Stimulated activated CD8-positive, alpha-beta memory T cell treated with anti-CD3 and anti-CD28 coated beads, Interleukin-2, amount 100 ng/mL, for 48 hours (primary cell): ENCODE measurements at regions not wholly inside any gene's neighbourhood (a gene's known extent, or its start where the extent isn't known, plus 50 kb on each side); places are given as distances from the start of the nearest gene placed in this dataset.
"Not testable (repeated sequence)": the region's sequence is repeated elsewhere in the genome, so short reads cannot be mapped to it uniquely, and the experiment has no call there.

ENCODE experiments used
- DNase-seq, 2 donors: peaks; one replicate each; pipeline ENCODE4 v3.0.0-alpha.2; 2020; ENCODE audit warnings: low read depth in 2 of 2

DNA sequence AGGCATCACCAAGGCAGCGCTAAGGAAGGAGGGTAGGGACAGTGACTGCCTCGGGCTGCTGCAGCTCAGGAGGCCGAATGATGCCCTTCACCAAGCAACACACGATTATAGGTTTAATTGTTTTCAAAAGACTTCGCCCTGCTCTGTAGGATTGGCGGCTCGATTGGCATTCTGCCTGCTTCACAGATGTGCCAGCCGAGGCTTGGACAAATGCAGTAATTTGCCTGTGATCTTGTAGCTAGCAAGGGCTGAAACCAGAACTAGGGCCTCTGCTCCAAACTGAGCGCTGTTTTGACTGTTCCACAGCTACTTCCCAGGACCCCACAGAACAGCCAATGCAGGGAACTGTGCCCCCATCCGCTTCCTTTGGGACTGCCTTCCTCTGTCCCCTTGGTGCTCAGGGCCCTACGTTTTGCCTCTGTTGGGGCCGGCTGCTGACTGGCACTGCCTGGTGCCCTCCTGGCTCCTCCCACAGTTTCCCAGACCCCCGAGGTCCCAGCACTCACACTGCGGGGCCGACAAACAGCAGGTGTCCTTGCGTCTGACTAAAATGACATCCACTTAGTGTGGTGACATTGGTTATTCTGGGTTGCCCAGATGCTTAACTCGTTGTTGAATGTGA, 62.6 kb upstream of the EN2 start:
- no peak for DNase-seq

DNA sequence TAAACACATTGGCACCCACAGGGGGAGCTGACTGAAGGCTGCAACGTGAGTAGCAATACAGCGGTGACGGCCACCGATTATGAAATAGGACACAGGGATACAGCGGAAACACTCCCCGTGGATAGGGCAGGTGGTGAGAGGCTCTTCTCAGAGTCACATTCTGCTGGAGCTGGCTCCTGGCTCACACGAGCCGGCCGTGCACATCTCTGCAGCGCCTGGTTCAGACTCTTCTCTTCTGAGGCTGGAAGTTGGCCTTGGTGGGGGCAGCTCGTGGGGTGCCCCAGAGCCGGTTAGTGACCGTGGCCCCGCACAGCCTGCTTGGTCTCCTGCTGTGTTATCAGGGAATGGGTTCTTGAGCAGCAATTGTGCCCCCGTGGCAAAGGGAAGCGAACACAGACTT, 61.3 kb upstream of the EN2 start:
- DNase-seq: no peak

DNA sequence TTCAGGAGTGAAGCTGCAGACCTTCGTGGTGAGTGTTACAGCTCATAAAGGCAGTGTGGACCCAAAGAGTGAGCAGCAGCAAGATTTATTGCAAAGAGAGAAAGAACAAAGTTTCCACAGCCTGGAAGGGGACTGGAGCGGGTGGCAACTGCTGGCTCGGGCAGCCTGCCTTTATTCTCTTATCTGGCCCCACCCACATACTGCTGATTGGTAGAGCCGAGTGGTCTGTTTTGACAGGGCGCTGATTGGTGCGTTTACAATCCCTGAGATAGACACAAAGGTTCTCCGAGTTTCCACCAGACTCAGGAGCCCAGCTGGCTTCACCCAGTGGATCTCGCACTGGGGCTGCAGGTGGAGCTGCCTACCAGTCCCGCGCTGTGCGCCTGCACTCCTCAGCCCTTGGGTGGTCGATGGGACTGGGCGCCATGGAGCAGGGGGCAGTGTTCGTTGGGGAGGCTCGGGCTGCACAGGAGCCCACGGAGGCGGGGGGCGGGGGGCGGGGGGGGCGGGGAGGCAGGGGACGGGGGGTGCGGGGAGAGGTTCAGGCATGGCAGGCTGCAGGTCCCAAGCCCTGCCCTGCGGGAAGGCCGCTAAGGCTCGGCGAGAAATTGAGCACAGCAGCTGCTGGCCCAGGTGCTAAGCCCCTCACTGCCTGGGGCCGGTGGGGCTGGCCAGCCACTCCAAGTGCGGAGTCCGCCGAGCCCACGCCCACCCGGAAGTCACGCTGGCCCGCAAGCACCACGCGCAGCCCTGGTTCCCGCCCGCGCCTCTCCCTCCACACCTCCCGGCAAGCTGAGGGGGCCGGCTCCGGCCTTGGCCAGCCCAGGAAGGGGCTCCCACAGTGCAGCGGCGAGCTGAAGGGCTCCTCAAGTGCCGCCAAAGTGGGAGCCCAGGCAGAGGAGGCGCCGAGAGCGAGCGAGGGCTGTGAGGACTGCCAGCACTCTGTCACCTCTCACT, 59.9 kb upstream of the EN2 start:
- not testable (repeated sequence) for DNase-seq

DNA sequence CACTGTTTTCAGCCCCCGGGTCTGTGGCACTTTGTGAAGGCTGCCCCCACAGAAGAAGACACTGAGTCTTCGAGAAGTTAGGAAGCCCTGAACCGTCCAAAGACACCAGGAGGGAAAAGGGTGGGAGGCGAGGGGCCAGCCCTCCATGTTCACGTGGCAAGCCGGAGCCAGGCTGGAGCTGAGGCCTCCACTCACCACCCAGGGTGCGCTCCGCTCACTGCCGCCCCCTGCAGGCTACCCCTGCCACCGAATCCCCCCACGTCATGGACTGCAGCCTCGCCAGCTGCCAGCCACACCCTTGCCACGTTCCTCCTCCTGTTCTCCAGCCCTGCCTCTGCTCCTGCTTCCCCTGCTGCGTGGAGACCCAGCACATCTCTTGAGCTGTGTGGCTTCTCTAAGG, 59.0 kb upstream of the EN2 start:
- peak in 1 of 2 donors; percentile 34 for DNase-seq

DNA sequence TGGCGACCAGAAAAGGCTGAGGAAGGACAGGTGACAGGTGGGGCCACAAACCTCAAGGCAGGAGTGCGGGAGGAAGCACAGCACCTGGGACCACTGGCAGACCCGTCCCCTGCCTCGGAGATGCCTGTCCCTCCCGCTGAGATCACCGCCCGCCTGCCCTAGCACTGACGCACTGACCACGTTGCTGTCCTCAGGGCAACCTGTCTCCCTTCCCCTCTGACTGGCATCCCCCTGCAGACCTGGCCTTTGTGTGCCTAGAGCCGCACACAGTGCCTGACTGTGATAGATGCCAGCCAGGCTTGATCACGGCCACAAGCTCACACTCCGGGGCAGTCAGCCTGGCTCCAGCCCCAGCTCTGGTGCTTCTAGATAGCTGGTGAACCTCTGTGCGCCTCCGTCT, 58.4 kb upstream of the EN2 start:
- DNase-seq: no peak

DNA sequence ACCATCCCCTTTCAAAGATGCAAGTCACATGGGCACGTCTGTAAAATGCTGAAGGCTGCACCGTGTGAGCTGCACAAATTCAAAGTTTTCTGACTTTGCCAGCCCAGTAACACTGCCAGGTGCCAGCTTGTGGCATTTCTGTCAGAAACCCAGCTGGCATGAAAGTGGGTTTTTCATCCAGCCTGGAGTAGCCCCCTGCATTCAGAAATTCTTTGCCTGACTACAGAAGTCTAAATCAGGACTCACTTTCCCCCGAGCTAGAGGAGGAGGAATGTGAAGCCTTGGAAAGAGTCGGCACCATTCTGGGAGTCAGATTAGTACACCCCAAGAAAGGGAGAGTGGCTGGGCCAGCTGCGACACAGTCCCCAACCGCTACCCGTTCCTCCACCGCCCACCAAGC, 56.7 kb upstream of the EN2 start:
- no peak for DNase-seq

DNA sequence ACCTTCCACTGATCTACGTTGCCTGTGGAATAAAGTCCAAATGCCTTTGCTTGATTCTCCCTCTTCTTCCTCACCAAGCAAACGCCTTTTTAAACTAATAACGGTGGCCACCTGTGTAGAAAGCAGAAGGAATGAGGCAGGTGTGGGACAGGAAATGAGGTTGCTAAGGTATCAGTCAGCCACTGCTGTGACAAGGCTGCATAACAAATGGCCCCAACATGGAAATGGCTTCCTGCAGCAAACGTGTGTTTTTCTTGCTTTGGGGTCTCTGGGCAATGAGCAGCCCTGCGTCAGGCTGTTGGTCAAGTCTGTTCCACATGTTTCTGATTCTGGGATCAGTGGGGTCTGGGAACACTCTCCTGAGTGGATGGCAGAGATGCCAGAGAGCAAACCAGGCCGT, 56.0 kb upstream of the EN2 start:
- no peak for DNase-seq

DNA sequence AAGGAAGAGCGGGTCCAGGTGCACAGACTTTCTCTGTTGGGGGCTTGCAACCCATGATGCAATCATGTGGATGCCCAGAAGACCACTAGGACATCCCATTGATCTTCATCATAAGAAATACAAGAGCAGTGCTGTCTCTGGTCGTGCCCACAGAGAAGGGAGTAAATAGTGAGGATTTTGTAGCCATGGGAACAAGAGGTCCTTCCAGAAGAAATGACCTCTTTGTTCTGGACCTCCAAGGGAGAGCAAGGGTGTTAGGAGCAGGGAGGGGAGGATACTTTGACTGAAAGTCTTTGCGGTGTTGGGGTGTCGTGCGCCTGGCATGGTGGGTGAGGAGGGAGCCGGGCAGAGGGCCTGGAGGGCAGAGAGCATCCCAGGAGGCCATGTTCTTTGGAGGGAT, 55.0 kb upstream of the EN2 start:
- no peak for DNase-seq

DNA sequence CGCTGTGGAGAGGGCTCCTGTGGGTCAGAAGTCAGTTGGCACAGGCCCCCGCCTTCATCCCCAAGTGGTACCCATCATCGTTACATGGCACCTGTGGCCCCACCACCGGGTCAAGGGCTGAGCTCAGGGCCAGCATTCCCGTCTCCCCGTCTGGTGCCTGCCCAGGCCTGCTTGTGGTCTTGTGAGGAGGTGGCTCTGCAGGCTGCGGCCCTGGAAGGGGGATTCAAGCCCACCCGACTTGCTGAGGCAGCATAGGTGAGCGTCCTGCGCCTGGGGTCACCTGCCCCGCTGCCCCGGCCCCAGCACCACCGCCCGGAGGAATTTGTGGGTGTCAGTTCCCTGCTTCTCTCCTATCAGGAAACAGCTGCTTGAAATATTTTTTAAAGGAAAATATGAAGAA, 53.0 kb upstream of the EN2 start:
- DNase-seq: no peak

DNA sequence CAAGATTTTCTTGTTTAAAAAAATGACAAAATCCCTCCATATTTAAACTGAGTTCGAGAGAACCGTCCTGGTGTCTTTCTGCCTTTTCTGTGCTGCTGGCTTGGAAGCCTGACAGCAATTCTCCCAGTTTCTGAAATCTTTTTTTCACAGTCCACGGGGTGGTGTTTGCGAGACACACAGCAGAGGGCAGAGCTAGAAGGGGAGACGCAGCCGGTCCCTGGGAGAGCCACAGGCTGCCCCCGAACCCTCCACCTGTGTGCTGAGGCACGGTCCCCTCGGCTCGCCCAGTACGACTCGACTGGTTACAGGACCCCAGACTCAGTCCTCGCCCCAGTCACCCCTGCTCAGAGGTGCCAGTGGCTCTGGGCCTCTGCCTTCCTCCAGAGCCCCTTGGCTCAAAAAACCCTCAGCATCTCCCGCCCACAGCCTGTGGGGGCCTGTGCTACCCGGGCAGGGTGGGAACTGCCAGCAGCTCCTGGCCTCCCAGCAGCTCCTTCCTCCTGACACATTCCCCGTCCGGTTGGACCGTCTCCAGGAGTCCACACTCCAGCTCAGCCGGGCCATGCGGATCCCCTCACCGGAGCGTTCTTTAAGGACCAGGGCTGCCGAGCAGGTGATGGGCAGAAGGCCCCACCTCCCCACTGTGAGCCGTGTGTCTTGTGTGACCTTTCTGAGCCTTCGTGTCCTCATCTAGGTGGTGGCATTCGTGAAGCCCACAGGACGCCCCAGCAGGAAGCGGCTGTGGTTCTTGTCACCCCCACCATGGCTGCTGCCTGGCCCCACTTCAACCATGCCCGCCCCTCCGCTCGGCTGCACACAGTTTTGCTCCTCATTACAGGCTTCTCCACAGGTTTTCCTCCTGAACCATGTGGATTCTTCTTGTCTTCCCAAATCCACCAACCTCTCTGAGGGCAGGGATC, 52.3 kb upstream of the EN2 start:
- DNase-seq: no peak

DNA sequence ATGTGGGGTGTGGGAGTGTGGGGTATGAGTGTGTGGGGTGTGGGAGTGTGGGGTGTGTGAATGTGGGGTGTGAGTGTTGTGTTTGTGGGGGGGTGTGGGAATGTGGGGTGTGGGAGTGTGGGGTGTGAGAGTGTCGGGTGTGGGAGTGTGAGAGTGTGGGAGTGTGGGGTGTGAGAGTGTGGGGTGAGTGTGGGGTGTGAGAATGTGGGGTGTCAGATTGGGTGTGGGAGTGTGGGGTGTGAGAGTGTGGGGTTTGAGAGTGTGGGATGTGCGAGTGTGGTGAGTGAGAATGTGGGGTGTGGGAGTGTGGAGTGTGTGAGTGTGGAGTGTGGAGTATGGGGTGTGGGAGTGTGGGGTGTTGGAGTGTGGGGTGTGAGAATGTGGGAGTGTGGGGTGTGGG, 50.1 kb upstream of the EN2 start:
- DNase-seq: no peak
